GM21619 (cell line): ENCODE measurements at regions not wholly inside any gene's neighbourhood (a gene's known extent, or its start where the extent isn't known, plus 50 kb on each side); places are given as distances from the start of the nearest gene placed in this dataset.
"Not testable (repeated sequence)": the region's sequence is repeated elsewhere in the genome, so short reads cannot be mapped to it uniquely, and the experiment has no call there.

Experiments used
- ATAC-seq: cut with Tn5 transposase; IDR thresholded peaks from one replicate; pipeline ENCODE4 v1.9.1; 2021; ENCODE audit not compliant: unreplicated experiment

- ATAC-seq = no peak
These were observed 1247.6 kb downstream of the PCDH17 start for GRCh38 chr13:58879114-58879513.

- no peak for ATAC-seq
These were observed 1251.0 kb downstream of the PCDH17 start for GRCh38 chr13:58882516-58882915.

- no peak for ATAC-seq
These were observed 1251.9 kb downstream of the PCDH17 start for GRCh38 chr13:58883405-58883804.

- ATAC-seq = no peak
These were observed 1253.0 kb downstream of the PCDH17 start for GRCh38 chr13:58884353-58885209.

GRCh38 chr13:58889474-58889873 is 1257.9 kb downstream of the PCDH17 start:
- no peak for ATAC-seq

- ATAC-seq = no peak
These were observed 1261.9 kb downstream of the PCDH17 start for GRCh38 chr13:58893396-58893795.

- no peak for ATAC-seq
These were observed 1257.3 kb downstream of the DIAPH3 start for GRCh38 chr13:58906329-58907007.

- no peak for ATAC-seq
These were observed 1256.4 kb downstream of the DIAPH3 start for GRCh38 chr13:58907347-58907746.

- ATAC-seq = no peak
These were observed 1255.6 kb downstream of the DIAPH3 start for GRCh38 chr13:58908019-58908679.

GRCh38 chr13:58919551-58919950 is 1244.2 kb downstream of the DIAPH3 start:
- no peak for ATAC-seq

- ATAC-seq = no peak
These were observed 1242.6 kb downstream of the DIAPH3 start for GRCh38 chr13:58921129-58921528.

- no peak for ATAC-seq
These were observed 1236.9 kb downstream of the DIAPH3 start for GRCh38 chr13:58926858-58927257.

GRCh38 chr13:58933475-58933874 is 1230.3 kb downstream of the DIAPH3 start:
- no peak for ATAC-seq

- ATAC-seq = no peak
These were observed 1228.0 kb downstream of the DIAPH3 start for GRCh38 chr13:58935689-58936088.

GRCh38 chr13:58946274-58946673 is 1217.5 kb downstream of the DIAPH3 start:
- no peak for ATAC-seq

- no peak for ATAC-seq
These were observed 1214.1 kb downstream of the DIAPH3 start for GRCh38 chr13:58949646-58950045.

- no peak for ATAC-seq
These were observed 1212.8 kb downstream of the DIAPH3 start for GRCh38 chr13:58950911-58951310.

- peak; percentile 87 for ATAC-seq
These were observed 1210.1 kb downstream of the DIAPH3 start for GRCh38 chr13:58953638-58954037.

GRCh38 chr13:58955546-58956385 is 1208.0 kb downstream of the DIAPH3 start:
- peak; percentile 44 for ATAC-seq

GRCh38 chr13:58958097-58958496 is 1205.6 kb downstream of the DIAPH3 start:
- not testable (repeated sequence) for ATAC-seq

GRCh38 chr13:58960888-58961287 is 1202.8 kb downstream of the DIAPH3 start:
- no peak for ATAC-seq
